Fibroblast of pulmonary artery (primary cell): ENCODE measurements at regions not wholly inside any gene's neighbourhood (a gene's known extent, or its start where the extent isn't known, plus 50 kb on each side); places are given as distances from the start of the nearest gene placed in this dataset.

Source experiments
- DNase-seq: peaks from one replicate; pipeline ENCODE4 v3.0.0-alpha.2; 2010; ENCODE audit warnings: low read depth
- H3K4me3 ChIP-seq: replicated peaks from 2 replicates; pipeline ENCODE4 v1.5.1; 2011; ENCODE audit warnings: low read depth, mild to moderate bottlenecking, control low read depth, low read length, moderate library complexity
- CTCF ChIP-seq: IDR thresholded peaks from 2 replicates; pipeline ENCODE4 v1.5.1; 2011; ENCODE audit warnings: mild to moderate bottlenecking, control low read depth, low read length, inconsistent platforms; ENCODE audit errors: missing control alignments

- no peak overlapping the region for H3K4me3 ChIP-seq
- no peak for TF ChIP-seq CTCF
- DNase-seq, result no peak
Observed at GRCh38 chr6:138550346-138550767, 51.1 kb upstream of the NHSL1 start.

GRCh38 chr6:138554146-138554545 lies 54.9 kb upstream of the NHSL1 start:
- TF ChIP-seq CTCF, result no peak
- no peak for DNase-seq
- no peak overlapping the region for H3K4me3 ChIP-seq

- H3K4me3 ChIP-seq, result no peak overlapping the region
- TF ChIP-seq CTCF, result no peak
- DNase-seq, result no peak
Observed at GRCh38 chr6:138555421-138555988, 56.2 kb upstream of the NHSL1 start.

- TF ChIP-seq CTCF, result no peak
- DNase-seq, result no peak
- no peak overlapping the region for H3K4me3 ChIP-seq
Observed at GRCh38 chr6:138557147-138557546, 57.9 kb upstream of the NHSL1 start.

GRCh38 chr6:138559143-138559542 lies 59.8 kb upstream of the NHSL1 start:
- H3K4me3 ChIP-seq, result no peak overlapping the region
- DNase-seq, result no peak
- TF ChIP-seq CTCF, result no peak

- no peak overlapping the region for H3K4me3 ChIP-seq
- no peak for DNase-seq
- TF ChIP-seq CTCF, result no peak
Observed at GRCh38 chr6:138560130-138560860, 61.0 kb upstream of the NHSL1 start.

GRCh38 chr6:138562691-138563090 lies 63.4 kb upstream of the NHSL1 start:
- DNase-seq, result no peak
- TF ChIP-seq CTCF, result no peak
- no peak overlapping the region for H3K4me3 ChIP-seq
